Endometrium (tissue), 2 donors: ENCODE measurements at regions not wholly inside any gene's neighbourhood (a gene's known extent, or its start where the extent isn't known, plus 50 kb on each side); places are given as distances from the start of the nearest gene placed in this dataset.

ENCODE experiments used
- FAIRE-seq: peaks from 2 replicates; lab custom pipeline; 2012; peaks lifted over from hg19 to GRCh38; lab: Jason Lieb, UNC
- donor health status: control.
- donor health status: control.

DNA sequence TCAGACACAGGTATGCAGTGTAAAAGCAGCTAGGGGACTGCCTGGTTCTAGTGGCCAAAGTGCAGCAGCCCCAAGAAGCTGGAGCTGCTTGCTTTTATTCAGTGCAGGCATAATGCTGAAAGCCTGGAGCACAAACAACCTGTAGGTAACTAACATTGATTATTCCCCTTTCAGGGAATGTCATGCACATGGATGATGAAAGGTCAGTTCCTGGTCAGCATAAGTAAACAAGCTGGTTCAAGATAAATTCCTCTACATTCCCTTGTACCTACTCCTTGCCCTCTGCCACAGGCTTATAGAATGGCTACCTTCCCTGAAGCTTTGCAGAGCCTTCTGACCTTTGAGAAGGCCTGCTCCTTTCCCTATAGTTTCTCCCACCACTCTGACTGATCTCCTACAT, 1318.5 kb upstream of the ADGRL3 start:
- no peak for FAIRE-seq

DNA sequence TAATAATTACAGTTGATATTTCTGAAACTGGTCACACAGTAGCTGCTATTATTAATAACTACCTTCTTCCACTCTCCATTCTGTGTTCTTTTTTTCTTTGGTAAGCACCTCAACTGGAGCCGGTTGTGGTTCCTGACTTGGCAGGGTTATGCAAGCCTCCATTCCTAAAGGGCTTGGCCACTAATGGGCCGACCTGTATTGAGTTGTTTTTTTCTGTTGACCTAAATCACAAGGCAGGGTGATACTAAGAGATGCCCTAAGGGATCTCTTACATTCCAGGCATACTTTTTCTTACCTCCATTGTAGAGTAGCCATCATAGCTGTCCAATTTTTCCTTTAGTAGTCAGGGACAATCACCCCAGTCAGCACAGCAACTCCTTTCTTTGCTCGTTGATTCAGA, 1295.8 kb upstream of the ADGRL3 start:
- no peak for FAIRE-seq

DNA sequence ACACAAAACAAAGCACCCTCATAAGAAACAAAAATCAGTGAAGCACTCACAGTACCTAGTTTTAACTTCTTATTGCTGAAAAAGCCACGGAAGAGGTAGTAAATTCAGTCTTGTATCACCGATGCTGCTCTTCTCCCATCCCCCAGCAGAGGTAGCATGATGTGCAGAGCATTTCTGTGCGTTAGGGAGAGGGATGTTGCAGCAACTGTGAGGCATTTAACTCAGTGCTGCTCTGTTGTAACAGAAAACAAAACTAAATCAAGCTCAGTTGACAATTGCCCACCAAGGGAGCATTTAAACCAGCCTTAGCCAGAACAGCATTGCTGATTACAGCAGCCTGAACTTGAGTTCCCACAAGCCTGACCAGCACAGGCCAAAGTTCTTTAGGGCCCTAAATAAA, 1279.7 kb upstream of the ADGRL3 start:
- FAIRE-seq, result no peak

DNA sequence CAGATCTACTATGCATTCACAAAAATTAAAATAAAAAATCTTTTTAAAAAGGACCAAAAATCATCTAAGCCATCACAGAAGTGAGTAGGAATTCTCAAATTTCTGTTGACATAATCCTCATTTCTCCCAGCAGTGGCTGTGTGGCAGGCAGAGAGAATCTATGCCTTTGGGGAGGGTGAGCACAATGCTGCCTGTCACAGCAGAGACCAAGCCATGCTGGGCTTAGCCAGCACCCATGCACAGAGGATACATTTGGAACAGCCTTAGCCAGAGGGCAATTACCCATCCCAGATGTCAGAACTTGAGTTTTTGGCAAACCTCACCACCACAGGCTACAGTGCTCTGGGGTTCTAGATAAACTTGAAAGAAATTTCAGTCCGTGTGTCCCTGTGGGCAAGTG, 1274.8 kb upstream of the ADGRL3 start:
- no peak for FAIRE-seq

DNA sequence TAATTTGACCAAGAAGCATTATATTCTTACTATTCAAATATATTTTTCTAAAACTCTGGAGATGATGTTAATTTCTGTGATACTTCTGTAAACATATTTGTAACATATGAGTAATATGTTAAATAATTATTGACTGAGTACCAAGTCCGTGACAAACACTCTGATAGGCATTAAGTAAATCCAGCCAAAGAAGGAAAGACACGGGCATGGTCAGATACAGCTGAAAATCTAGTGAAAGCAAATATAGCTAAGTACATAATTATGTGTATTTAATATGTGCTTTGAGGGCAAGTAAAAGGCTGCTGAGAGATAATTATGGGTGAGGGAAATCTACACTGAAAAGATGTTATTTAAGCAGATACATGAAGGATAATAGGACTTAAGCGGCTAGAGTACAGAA, 1263.6 kb upstream of the ADGRL3 start:
- FAIRE-seq, result no peak

DNA sequence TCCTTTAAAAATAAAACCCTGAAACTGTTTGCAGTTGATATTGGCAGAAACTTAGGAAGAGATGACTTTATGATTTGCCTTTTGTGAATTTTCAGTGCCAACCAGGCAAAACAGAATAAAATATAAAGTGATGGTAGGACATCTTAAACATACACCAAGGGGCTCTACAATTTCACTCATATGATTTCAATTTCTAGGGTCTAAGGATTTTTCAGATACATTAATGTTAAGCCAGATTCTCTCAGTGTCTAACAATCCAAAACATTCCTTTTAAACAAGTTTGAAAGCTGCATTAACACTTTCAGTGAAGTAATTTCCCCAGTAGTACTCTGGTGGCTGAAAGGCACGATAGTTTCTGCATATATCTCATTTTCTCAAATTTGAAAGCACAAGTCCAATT, 1262.0 kb upstream of the ADGRL3 start:
- no peak for FAIRE-seq

DNA sequence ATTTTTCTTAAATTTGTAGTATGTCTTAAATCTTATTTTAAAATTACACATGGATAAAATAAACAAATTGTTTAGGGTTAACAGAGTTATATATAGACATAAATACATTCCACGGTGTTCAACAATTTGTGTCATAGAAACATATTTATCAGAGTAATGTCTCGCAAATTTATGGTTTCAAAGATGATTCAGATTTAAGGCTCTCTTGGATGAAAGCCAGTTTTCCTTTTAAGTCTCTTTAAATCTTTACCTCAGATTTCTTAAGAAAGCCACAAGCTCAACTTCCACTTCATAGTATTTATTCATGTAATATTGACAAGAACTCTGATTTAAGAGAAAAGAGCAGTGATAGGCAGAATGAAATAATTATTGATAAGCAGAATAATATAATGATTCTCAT, 1254.8 kb upstream of the ADGRL3 start:
- no peak for FAIRE-seq

DNA sequence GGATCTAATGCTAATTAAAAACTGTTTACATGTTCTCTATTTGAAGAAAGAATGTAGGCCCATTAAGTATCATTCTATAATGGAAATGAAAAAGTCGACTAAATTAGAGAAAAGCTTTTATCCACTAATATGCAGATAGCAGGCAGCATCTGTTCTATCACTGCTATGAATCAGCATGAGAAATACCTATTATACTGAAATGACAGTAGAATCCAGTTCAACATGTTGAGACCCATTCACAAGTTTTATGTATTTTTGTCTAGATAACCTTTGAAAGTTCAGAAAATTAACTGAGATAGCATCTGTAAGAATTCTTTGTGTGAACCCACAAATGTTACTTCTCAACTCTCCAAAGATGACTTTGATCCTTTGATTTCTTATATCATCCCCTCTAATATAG, 1254.4 kb upstream of the ADGRL3 start:
- FAIRE-seq, result no peak

DNA sequence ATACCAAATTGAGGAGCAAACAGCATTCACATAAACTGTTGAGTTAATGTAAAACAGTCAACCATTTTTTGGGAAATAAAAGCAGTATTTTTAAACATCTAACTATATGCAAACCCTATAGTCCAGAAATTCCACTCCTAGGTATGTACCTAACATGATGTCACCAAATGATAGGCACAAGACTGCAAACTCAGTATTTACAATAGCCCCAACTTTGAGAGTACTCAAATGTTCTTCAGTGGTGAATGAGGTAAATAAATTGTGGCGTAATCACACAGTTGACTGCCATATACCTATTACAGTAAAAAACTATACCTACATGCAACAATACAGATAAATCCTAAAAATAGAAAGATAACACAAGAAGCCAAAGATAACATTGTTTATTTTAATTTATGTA, 1243.8 kb upstream of the ADGRL3 start:
- no peak for FAIRE-seq

DNA sequence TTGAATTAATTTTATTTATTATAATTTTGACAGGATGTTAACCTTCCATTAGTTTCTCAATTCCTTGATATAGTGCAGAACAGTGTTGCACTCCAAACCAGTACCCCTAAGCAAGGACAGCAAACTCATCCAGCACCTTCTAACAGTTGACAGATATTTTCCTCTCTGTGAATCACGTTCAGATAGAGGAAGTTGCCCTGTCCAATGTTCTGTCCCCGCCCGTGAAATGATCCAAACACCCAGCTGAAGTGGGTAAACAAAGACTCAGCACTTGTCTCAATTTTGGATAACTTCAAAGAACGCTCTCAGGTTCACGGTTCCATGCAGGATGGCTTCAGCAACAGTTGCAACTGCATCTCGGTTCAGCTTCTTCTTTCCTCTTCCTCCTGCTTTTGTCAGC, 1240.0 kb upstream of the ADGRL3 start:
- FAIRE-seq, result no peak

DNA sequence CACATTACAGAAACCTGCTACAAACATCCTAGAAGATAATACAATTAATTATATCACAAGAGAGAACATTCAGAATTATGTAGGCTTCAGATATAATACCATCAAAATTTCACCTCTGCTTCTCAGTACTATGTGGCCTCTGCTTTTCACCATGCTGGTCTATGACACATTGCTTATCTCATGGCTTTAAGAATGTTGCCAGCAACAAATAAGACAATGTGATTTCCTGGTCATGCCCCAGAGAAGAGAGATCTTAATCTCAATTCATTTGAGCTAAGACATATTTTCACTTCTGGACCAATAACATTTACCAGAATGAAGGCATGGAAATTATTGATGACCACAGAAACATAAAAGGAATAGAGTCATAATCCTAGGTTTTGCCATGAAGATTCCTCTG, 1233.4 kb upstream of the ADGRL3 start:
- FAIRE-seq, result no peak

DNA sequence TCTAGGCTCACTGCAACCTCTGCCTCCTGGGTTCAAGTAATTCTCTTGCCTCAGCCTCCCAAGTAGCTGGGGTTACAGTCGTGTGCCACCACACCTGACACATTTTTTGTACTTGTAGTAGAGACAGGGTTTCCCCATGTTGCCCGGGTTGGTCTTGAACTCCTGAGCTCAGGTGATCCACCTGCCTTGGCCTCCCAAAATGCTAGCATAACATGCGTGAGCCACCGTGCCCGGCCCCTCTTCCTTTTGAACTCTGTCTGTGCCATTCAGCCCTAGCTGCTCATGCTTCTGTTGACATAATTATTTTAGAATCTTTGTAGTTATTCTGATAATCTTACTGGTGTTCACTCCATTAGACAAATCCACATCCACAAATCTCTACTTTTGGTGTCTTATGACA, 1231.3 kb upstream of the ADGRL3 start:
- FAIRE-seq, result no peak

DNA sequence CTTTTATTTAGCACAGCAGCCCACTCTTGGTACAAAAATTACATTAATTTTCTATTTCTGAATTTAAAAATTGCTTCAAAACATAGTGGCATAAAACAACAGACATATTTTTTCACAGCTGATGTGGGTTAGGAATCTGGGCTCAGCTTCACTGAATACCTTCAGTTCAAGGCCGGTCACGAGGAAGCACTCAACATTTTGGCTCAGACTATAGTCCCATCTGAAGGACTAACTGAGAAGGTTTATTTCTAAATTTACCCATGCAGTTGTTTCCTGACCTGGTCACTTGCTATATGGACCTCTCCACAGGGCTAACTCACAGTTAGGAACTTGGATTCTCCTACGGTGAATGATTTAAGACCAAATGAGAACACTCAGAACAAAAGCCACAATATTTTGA, 1230.2 kb upstream of the ADGRL3 start:
- FAIRE-seq, result no peak

DNA sequence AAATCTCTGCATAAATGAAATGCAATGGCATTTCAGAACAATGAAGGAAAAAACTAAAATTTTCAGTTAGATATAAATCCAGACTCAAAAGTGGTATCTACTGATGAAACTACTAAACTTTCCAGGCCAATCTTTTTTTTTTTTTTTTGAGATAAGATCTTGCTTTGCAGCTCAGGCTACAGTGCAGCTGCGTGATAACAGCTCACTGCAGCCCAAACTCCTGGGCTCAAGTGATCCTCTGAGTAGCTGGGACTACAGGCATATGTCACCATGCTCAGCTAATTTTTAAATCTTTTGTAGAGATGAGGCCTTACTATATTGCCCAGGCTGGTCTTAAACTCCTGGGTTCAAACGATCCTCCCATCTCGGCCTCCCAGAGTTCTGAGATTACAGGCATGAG, 1228.2 kb upstream of the ADGRL3 start:
- no peak for FAIRE-seq

DNA sequence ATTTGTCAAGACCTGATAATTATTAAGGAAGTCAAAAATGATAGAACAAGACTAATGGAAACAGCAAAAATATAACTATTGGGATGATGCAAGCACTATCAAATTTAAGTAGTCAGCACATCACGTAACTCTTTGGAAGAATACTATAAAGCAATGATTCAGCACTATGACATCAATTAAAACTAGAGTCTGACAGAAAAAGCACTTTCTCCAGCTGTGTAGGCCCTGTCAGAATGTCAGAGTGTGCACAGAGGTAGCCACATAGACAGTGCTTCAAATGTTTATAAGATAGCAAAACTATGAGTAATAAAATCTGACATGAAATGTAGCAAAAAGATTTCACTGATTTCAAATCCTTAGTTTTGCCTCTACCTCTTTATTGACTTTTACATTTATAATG, 1226.6 kb upstream of the ADGRL3 start:
- no peak for FAIRE-seq

DNA sequence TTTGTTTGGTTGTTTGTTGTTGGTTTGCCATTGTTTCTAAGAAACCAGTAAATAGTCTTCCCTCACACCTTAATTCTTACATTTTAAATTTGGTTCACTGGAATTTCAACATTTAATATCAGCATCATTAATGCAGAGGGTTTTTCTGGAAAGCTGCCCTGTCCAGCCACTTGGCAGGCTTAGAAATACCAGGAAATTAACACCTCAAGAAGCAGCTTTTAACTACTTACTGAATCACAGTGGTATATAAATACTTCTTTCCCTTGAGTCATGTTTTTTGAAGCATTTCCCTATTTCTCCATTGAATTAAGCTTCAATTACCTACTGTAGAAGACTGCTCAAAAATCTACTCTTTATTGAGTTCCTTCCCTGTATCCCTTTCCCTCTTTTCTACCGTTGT, 1221.1 kb upstream of the ADGRL3 start:
- FAIRE-seq, result no peak

DNA sequence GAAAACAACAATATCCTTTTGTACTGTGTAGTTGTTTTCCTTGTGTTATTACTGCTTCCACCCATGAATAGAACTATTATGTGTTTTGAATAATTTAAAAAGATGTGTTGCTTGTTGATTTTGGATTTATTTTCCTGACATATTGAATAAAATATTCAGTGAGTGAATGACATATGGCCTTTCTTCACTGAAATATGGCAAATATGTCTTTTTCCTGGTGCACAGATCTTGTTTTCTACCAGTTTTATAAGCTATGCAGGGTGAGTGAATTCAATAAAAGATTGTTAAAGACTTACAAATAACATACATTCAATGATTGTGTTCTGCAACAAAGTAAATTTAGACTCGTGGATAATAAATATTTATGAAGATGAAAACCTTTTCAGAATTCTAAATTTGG, 1216.3 kb upstream of the ADGRL3 start:
- FAIRE-seq, result no peak

DNA sequence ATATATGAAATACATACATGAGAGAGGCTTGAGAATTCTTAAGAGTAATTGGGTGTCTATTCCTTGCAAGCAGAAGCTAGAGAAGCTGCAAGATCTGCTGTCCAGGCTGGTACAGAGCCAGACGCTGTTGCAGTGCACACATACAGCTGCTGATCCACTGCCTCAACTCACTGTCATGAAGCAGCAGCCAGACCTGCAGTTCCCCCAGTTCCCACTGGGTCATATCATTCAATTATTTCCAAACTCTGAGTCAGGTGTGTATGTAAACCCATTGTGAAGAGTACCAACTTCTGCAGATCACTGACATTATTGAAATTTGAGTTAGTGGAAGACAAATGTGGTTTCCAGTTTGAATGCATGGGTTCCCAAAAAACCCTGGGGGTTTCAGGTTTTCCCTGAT, 1212.8 kb upstream of the ADGRL3 start:
- FAIRE-seq, result no peak

DNA sequence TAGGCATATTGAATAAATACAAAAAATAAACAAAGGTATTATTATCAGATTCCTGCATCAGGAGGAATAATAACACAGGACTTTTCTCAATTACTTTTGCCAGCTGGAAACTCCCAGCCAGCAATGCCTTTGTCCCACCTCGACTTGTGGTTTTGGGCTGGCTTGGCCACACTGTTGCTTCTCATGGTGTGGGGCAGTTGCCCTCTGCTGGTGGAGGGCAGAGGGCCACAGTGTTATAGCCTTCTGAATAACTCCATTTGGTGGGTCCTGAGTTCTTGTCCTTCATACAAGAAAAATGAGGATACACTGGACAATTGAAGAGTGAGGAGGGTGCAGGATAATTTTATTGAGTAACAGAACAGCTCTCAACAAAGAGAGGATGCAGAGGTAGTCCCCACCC, 1206.0 kb upstream of the ADGRL3 start:
- FAIRE-seq, result no peak

DNA sequence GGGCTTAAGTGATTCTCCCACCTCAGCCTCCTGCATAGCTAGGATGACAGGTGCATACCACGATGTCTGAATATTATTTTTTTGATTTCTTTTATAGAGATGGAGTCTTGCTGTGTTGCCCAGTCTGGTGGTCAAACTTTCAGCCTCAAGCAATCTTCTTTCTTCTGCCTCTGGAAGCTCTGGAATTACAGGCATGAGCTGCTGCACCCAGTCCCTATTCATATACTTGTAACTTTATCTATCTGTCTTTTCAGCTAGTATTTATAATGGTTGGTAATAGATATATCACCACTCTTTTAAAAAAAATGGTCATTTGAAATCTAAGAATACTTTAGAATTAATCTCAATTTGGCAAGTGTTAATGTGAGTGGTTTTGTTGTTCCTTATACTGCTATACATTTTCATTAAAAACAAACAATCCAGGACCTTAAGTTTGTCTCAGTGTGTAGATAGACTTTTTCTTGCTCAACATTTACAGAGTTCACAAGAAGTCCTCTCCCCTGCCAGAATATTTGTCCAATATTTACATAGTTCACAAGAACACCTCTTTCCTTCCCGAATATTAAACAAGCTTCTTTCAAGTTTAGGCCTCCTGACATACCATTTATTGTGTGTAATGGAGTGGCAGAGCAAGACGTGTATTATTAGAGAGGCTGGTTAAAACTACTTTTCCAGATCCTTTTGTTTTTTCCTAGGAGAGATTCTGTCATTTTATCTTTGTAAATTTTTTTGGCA, 1197.4 kb upstream of the ADGRL3 start:
- FAIRE-seq, result no peak

DNA sequence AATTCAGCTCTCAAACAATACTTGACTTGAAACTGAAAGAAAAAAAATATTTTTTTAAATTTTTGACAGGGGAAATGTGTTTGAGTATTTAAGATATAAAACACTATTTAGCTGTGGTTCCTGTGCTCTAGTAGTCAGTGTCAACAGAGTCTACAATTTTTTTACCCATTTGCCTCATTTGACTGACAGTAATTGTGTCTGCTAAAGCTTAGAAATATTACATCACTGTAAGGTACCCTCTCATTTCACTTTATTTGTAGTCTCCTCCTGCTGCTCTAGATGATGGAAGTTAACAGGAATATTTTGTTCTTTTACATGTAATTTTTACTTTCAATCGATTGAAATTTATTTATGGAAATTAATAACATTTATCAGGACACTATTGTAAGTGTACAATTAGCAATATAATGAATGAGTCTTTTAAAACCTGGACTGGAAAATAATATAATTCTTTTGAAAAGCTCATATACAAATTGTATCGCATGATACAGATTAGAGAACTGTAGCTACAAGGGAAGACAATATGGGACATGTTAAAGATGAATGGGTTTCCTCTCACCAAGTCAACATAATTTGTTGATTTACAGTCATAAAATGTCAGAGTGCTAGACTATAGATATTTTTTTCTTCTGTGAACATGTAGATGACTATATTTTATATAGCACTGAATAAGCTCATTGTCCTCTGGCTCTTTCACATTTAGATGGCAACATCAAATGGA, 1186.5 kb upstream of the ADGRL3 start:
- FAIRE-seq, result no peak

DNA sequence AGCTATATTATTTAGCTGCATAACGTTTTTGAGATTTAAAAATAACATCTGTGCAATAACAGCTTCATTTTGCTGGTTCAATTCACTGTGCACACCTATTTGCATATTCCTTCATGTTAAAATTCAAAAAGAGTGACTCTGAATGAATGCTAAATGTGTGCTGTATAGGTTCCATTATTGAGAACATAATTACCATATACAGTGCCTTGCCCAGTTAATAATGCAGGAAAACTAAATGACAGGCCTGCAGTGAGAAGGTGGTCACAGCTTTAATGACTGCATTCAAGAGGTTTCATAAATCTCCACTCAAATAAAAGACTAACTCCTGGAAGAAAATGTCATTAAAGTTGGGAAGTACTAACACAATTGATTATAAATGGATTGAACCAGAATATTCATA, 1183.2 kb upstream of the ADGRL3 start:
- no peak for FAIRE-seq

DNA sequence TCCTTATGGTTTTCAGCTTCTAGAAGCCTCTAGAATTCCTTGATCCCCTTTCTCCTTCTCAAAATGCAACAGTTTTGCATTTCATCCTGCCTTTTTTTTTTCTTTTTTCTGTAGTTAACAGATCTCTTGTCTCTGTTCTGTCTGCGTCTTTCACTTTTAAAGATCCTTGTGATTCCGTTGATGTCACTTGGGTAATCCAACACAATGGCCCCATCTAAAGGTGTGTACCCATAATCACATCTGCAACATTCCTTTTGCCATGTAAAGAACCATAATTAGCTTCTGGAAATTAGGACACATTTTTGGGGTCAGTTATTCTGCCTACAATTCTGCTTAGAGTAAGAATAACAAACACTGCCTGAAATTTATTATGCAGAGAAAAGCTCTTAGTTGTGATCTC, 1180.9 kb upstream of the ADGRL3 start:
- FAIRE-seq, result no peak

DNA sequence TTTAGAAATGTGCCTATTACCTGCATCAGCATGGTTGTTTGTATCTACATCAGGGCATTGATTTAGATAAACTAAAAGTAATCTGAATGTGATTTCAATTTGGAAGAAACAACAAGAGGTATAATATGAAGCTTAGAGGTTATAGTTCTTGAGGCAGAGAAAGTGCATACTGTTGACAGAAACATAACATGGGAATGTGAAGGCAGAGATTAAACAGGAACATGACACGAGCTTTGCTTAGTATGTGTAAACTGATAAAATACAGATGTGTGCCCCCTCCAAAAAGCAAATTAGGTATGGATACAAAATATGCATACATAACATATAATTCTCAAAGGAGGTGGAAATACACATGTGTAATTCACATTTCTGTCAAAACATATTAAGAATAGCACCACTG, 1180.2 kb upstream of the ADGRL3 start:
- FAIRE-seq, result no peak
